H1 (cell line): ENCODE measurements at regions not wholly inside any gene's neighbourhood (a gene's known extent, or its start where the extent isn't known, plus 50 kb on each side); places are given as distances from the start of the nearest gene placed in this dataset.
A peak's percentile ranks its signal among the peaks of the same experiment; 100 is the strongest.

Experiments
- CTCF ChIA-PET: fragments of 300-600 bp; sonication (Branson Sonifier 250); formaldehyde crosslinking; loops from one replicate; lab custom pipeline; 2021; ENCODE audit not compliant: partially characterized antibody; lab: Charles Lee
- POLR2A ChIA-PET: fragments of 300-600 bp; sonication (Branson Sonifier 250); formaldehyde crosslinking; loops from one replicate; lab custom pipeline; 2021; ENCODE audit warnings: inconsistent platforms; ENCODE audit not compliant: partially characterized antibody; lab: Charles Lee
- DNase-seq, 2 experiments: peaks; one replicate each; pipeline versions ENCODE4 v3.0.0 to v3.0.0-alpha.2; 2010 to 2022; ENCODE audit warnings: low spot score in 2 of 2, low read depth in 1 of 2, mixed read lengths in 1 of 2
- FAIRE-seq: peaks from 2 replicates; lab custom pipeline; 2011; peaks lifted over from hg19 to GRCh38; lab: Jason Lieb, UNC
- H2AFZ ChIP-seq: 2 replicates; pipeline ENCODE4 v1.8.1; 2012; ENCODE audit warnings: low read length, inconsistent platforms
- H2AK5ac ChIP-seq: 2 replicates; pipeline ENCODE4 v1.6.1; 2013; ENCODE audit warnings: low read depth, low read length
- H2BK120ac ChIP-seq: replicated peaks from 2 replicates; pipeline ENCODE3; 2013; ENCODE audit warnings: low read depth, low read length, inconsistent platforms
- H2BK12ac ChIP-seq: 2 replicates; pipeline ENCODE4 v1.6.1; 2013; ENCODE audit warnings: low read depth, low read length
- H2BK15ac ChIP-seq: 2 replicates; pipeline ENCODE4 v1.6.1; 2013; ENCODE audit warnings: low read length
- H2BK20ac ChIP-seq: 2 replicates; pipeline ENCODE4 v1.6.1; 2013; ENCODE audit warnings: low read length
- H2BK5ac ChIP-seq: 2 replicates; pipeline ENCODE4 v1.6.1; 2013; ENCODE audit warnings: low read depth, low read length
- H3K14ac ChIP-seq: 2 replicates; pipeline ENCODE4 v1.6.1; 2013; ENCODE audit warnings: inconsistent platforms; ENCODE audit not compliant: insufficient read length
- H3K18ac ChIP-seq: 2 replicates; pipeline ENCODE4 v1.6.1; 2013; ENCODE audit warnings: low read length; ENCODE audit errors: extremely low read depth
- H3K23ac ChIP-seq: 2 replicates; pipeline ENCODE4 v1.6.1; 2013; ENCODE audit warnings: inconsistent platforms; ENCODE audit not compliant: insufficient read length
- H3K23me2 ChIP-seq: 2 replicates; pipeline ENCODE4 v1.6.1; 2013; ENCODE audit warnings: low read depth, low read length
- H3K27ac ChIP-seq: 2 replicates; pipeline ENCODE4 v1.6.1; 2011; ENCODE audit warnings: low read depth, low read length, inconsistent platforms
- H3K27me3 ChIP-seq, 4 experiments: replicated peaks in 1 of 4; 1 replicate in 1 of 4; 2 replicates in 3 of 4; pipeline versions ENCODE4 v1.6.1 to v1.8.1; 2011 to 2013; ENCODE audit warnings: low read length in 3 of 4, mild to moderate bottlenecking in 3 of 4, inconsistent platforms in 2 of 4, mixed read lengths in 2 of 4, moderate library complexity in 1 of 4; ENCODE audit not compliant: control insufficient read depth in 3 of 4, insufficient read depth in 3 of 4; ENCODE audit errors: extremely low read depth in 1 of 4
- H3K36me3 ChIP-seq, 4 experiments: 2 replicates each; pipeline versions ENCODE4 v1.6.1 to v1.8.1; 2011 to 2013; ENCODE audit warnings: mild to moderate bottlenecking in 4 of 4, low read length in 3 of 4, moderate library complexity in 2 of 4, control low read depth in 1 of 4, inconsistent platforms in 1 of 4; ENCODE audit not compliant: insufficient read depth in 4 of 4, control insufficient read depth in 2 of 4
- H3K4ac ChIP-seq: replicated peaks from 2 replicates; pipeline ENCODE3; 2013; ENCODE audit warnings: low read length, low read depth, mixed read lengths, inconsistent platforms; ENCODE audit not compliant: insufficient read length
- H3K4me1 ChIP-seq, 4 experiments: replicated peaks in 1 of 4; 1 replicate in 1 of 4; 2 replicates in 3 of 4; pipeline versions ENCODE4 v1.6.1 to v1.8.1; 2011 to 2013; ENCODE audit warnings: low read length in 3 of 4, inconsistent platforms in 2 of 4, mixed read lengths in 1 of 4; ENCODE audit not compliant: insufficient read depth in 4 of 4, control insufficient read depth in 3 of 4
- H3K4me2 ChIP-seq, 2 experiments: 2 replicates each; pipeline versions ENCODE4 v1.6.1 to v1.8.1; 2011 to 2013; ENCODE audit warnings: low read depth in 2 of 2, low read length in 2 of 2, control low read depth in 1 of 2, inconsistent platforms in 1 of 2, mild to moderate bottlenecking in 1 of 2; ENCODE audit not compliant: insufficient read depth in 1 of 2
- H3K4me3 ChIP-seq, 4 experiments: fragments of 200-600, 300-600 bp in 1 of 4; sonication (generic), shearing (Covaris generic), sonication (Bioruptor Twin) in 1 of 4; 2 replicates each; pipeline versions ENCODE4 v1.5.1 to v1.8.1; 2011 to 2016; ENCODE audit warnings: low read length in 4 of 4, low read depth in 3 of 4, control low read depth in 2 of 4, inconsistent platforms in 2 of 4, mild to moderate bottlenecking in 2 of 4, mixed read lengths in 1 of 4, moderate library complexity in 1 of 4; ENCODE audit not compliant: insufficient read depth in 2 of 4; ENCODE audit errors: extremely low read depth in 1 of 4
- H3K56ac ChIP-seq: replicated peaks from 2 replicates; pipeline ENCODE3; 2013; ENCODE audit warnings: low read depth, mild to moderate bottlenecking, mixed read lengths, low read length, inconsistent platforms; ENCODE audit not compliant: insufficient read length
- H3K79me1 ChIP-seq: 2 replicates; pipeline ENCODE4 v1.6.1; 2013; ENCODE audit warnings: low read depth, low read length, control low read depth
- H3K79me2 ChIP-seq, 2 experiments: 2 replicates each; pipeline versions ENCODE4 v1.6.1 to v1.8.1; 2012 to 2013; ENCODE audit warnings: low read length in 2 of 2, mild to moderate bottlenecking in 2 of 2, inconsistent platforms in 1 of 2; ENCODE audit not compliant: insufficient read depth in 2 of 2, control insufficient read depth in 1 of 2
- H3K9ac ChIP-seq, 4 experiments: replicated peaks in 1 of 4; 1 replicate in 1 of 4; 2 replicates in 3 of 4; pipeline versions ENCODE4 v1.6.1 to v1.8.1; 2011 to 2013; ENCODE audit warnings: low read depth in 3 of 4, low read length in 3 of 4, control low read depth in 2 of 4, mild to moderate bottlenecking in 2 of 4, moderate library complexity in 2 of 4, inconsistent platforms in 1 of 4; ENCODE audit errors: extremely low read depth in 1 of 4
- H3K9me3 ChIP-seq, 2 experiments: 2 replicates each; pipeline versions ENCODE4 v1.6.1 to v1.8.1; 2012 to 2013; ENCODE audit warnings: mild to moderate bottlenecking in 2 of 2, moderate library complexity in 2 of 2, control low read depth in 1 of 2, inconsistent platforms in 1 of 2, low read depth in 1 of 2, low read length in 1 of 2, mixed read lengths in 1 of 2; ENCODE audit not compliant: insufficient read depth in 2 of 2
- H4K20me1 ChIP-seq, 2 experiments: replicated peaks in 1 of 2; 2 replicates each; pipeline versions ENCODE3 to v1.8.1; 2011 to 2013; ENCODE audit warnings: inconsistent platforms in 2 of 2, low read length in 2 of 2, mild to moderate bottlenecking in 1 of 2; ENCODE audit not compliant: insufficient read depth in 2 of 2, control insufficient read depth in 1 of 2
- H4K5ac ChIP-seq: 2 replicates; pipeline ENCODE4 v1.6.1; 2013; ENCODE audit warnings: low read length, low read depth, mixed read lengths, inconsistent platforms; ENCODE audit not compliant: insufficient read length
- H4K8ac ChIP-seq: 2 replicates; pipeline ENCODE4 v1.8.0; 2013; ENCODE audit warnings: mild to moderate bottlenecking, moderate library complexity, low read length, inconsistent platforms; ENCODE audit not compliant: insufficient read depth; ENCODE audit errors: extremely low read depth
- H4K91ac ChIP-seq: replicated peaks from 2 replicates; pipeline ENCODE3; 2013; ENCODE audit warnings: low read length, mixed read lengths, inconsistent platforms; ENCODE audit not compliant: insufficient read length
- CBX5 ChIP-seq: fragments of 300-800, 300-1000 bp; sonication (generic); IDR thresholded peaks from 2 replicates; pipeline ENCODE4 v1.7.1; 2016; ENCODE audit warnings: antibody characterized with exemption, low read length, low read depth
- CEBPB ChIP-seq: IDR thresholded peaks from 2 replicates; pipeline ENCODE4 v1.6.1; 2012; ENCODE audit warnings: low read depth, low read length
- CHD2 ChIP-seq: IDR thresholded peaks from 2 replicates; pipeline ENCODE4 v1.6.1; 2012; ENCODE audit warnings: low read length, improper control_type of control experiment
- E2F6 ChIP-seq: IDR thresholded peaks from 2 replicates; pipeline ENCODE4 v1.6.1; 2012; ENCODE audit warnings: inconsistent platforms
- GABPA ChIP-seq: IDR thresholded peaks from 2 replicates; pipeline ENCODE4 v1.6.1; 2011; ENCODE audit warnings: mild to moderate bottlenecking, low read length, moderate library complexity, borderline replicate concordance; ENCODE audit not compliant: insufficient read depth
- HDAC6 ChIP-seq: IDR thresholded peaks from one replicate; pipeline ENCODE4 v1.7.1; 2012; ENCODE audit warnings: low read depth, mild to moderate bottlenecking, inconsistent platforms, low read length, moderate library complexity
- KDM1A ChIP-seq: fragments of 200-600, 300-600 bp; sonication (generic); IDR thresholded peaks from 2 replicates; pipeline ENCODE4 v1.7.1; 2016; ENCODE audit warnings: mild to moderate bottlenecking, low read length, borderline replicate concordance
- KDM4A ChIP-seq: IDR thresholded peaks from one replicate; pipeline ENCODE4 v1.7.1; 2012; ENCODE audit warnings: low read depth, mild to moderate bottlenecking, moderate library complexity, low read length, inconsistent platforms; ENCODE audit not compliant: severe bottlenecking
- KDM5A ChIP-seq: fragments of 200-600 bp; IDR thresholded peaks from 2 replicates; pipeline ENCODE4 v1.7.1; 2012; ENCODE audit warnings: mild to moderate bottlenecking, low read length, inconsistent platforms, mixed read lengths
- MAFK ChIP-seq: IDR thresholded peaks from 2 replicates; pipeline ENCODE4 v1.6.1; 2012; ENCODE audit warnings: low read depth, mild to moderate bottlenecking, improper control_type of control experiment, low read length
- POLR2AphosphoS5 ChIP-seq: IDR thresholded peaks from 2 replicates; pipeline ENCODE4 v1.6.1; 2011; ENCODE audit warnings: low read depth, low read length
- RXRA ChIP-seq: IDR thresholded peaks from 2 replicates; pipeline ENCODE4 v1.6.1; 2011; ENCODE audit warnings: low read depth, mild to moderate bottlenecking, low read length, moderate library complexity; ENCODE audit not compliant: insufficient read depth
- SAP30 ChIP-seq: fragments of 300-600 bp; sonication (generic); IDR thresholded peaks from 2 replicates; pipeline ENCODE4 v1.7.1; 2012; ENCODE audit warnings: low read length, moderate library complexity, mild to moderate bottlenecking, inconsistent platforms; ENCODE audit not compliant: insufficient read depth, insufficient replicate concordance
- SP1 ChIP-seq: IDR thresholded peaks from 2 replicates; pipeline ENCODE4 v1.6.1; 2011; ENCODE audit warnings: low read depth, low read length
- TBP ChIP-seq: IDR thresholded peaks from 2 replicates; pipeline ENCODE4 v1.6.1; 2011; ENCODE audit warnings: low read depth, low read length, improper control_type of control experiment
- WGBS, 2 experiments: shearing (Covaris generic) in 1 of 2; methylation state at CpG; one replicate each; pipeline versions ENCODE4 v1.1.6 to v1.1.7; 2013 to 2015; ENCODE audit warnings: low lambda C conversion rate in 2 of 2, mixed read lengths in 2 of 2, inconsistent platforms in 1 of 2, low coverage in 1 of 2, missing lambda C conversion rate in 1 of 2; ENCODE audit not compliant: insufficient replicate concordance in 2 of 2, insufficient coverage in 1 of 2, insufficient read length in 1 of 2; ENCODE audit errors: extremely low coverage in 1 of 2, missing lambda C conversion rate in 1 of 2; 5-methylcytosine and 5-hydroxymethylcytosine counted together

- Histone ChIP-seq H3K9me3 (peaks cover 3 to 5% of the 10 kb centered on the region in 2 experiments; a peak in 2 of 4 replicates), H2BK12ac (no peak overlapping the region), H3K27me3 (no peaks in the 10 kb centered on the region), H2BK120ac (no peak overlapping the region), H3K36me3 (peaks cover 0 to 5% (median 1%) of the 10 kb centered on the region in 4 experiments; a peak in 2 of 8 replicates), H3K4me2 (no peak overlapping the region), H4K8ac (no peak overlapping the region; the same call in 1 of the 2 replicates), H2BK15ac (no peak overlapping the region), H3K23me2 (no peaks in the 10 kb centered on the region), H4K91ac (peak overlapping the region; percentile 55), H3K18ac (no peak overlapping the region), H3K4me3 (no peak overlapping the region), H4K5ac (no peak overlapping the region), H3K79me2 (no peaks in the 10 kb centered on the region), H4K20me1 (no peaks in the 10 kb centered on the region), H2AK5ac (no peak overlapping the region), H2AFZ (peak overlapping the region; percentile 29; the same call in 1 of the 2 replicates), H2BK20ac (no peak overlapping the region), H3K23ac (no peak overlapping the region), H3K14ac (no peak overlapping the region), H3K4me1 (peaks cover 0 to 13% (median 6%) of the 10 kb centered on the region in 4 experiments; a peak in 6 of 7 replicates), H3K79me1 (no peaks in the 10 kb centered on the region), H3K4ac (no peak overlapping the region), H3K27ac (no peak overlapping the region), H3K9ac (no peak overlapping the region), H3K56ac (no peak overlapping the region), H2BK5ac (peak overlapping the region; percentile 12; the same call in 1 of the 2 replicates)
- 84% methylated on average over 5 of the region's 5 CpGs; no CpG with 5 or more reads in 1 of the 2 experiments for WGBS, 2 experiments
- FAIRE-seq (peak; percentile 32), DNase-seq (no peak)
- ChIA-PET CTCF (no interaction called here), POLR2A (no interaction called here)
- no peak for TF ChIP-seq SP1
- TF ChIP-seq CHD2, result no peak
- TF ChIP-seq SAP30, result no peak
- no peak for TF ChIP-seq RXRA
- TF ChIP-seq KDM1A, result no peak
- TF ChIP-seq TBP, result no peak
- TF ChIP-seq POLR2AphosphoS5, result no peak
- no peak for TF ChIP-seq MAFK
- TF ChIP-seq KDM5A, result no peak
- no peak for TF ChIP-seq CEBPB
- TF ChIP-seq KDM4A, result no peak
- no peak for TF ChIP-seq HDAC6
- TF ChIP-seq CBX5, result no peak
- TF ChIP-seq E2F6, result no peak
- TF ChIP-seq GABPA, result no peak
These were observed 122.9 kb downstream of the RFC3 start for GRCh38 chr13:33940898-33941297.
